ENCODE measurements at regions not wholly inside any gene's neighbourhood (a gene's known extent, or its start where the extent isn't known, plus 50 kb on each side); places are given as distances from the start of the nearest gene placed in this dataset.

DNA sequence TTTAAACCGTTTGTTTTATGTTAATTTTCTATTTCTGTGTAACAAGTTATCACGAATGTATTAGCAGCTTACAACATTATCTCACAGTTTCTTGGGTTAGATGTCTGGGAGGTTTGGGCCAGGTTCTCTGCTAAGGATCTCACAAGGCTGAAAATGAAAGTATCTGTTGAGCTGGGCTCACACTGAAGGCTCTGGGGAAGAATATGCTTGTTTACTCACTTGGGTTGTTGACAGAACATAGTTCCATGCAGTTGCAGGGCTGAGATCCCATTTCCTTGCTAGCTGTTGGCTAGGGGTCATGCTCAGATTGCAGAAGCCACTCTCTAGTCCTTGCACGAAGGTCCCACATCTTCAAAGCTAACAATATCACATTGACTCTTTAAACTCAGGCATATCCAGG, 266.6 kb upstream of the GNAI1 start:
- TF ChIP-seq, protein P1, sequence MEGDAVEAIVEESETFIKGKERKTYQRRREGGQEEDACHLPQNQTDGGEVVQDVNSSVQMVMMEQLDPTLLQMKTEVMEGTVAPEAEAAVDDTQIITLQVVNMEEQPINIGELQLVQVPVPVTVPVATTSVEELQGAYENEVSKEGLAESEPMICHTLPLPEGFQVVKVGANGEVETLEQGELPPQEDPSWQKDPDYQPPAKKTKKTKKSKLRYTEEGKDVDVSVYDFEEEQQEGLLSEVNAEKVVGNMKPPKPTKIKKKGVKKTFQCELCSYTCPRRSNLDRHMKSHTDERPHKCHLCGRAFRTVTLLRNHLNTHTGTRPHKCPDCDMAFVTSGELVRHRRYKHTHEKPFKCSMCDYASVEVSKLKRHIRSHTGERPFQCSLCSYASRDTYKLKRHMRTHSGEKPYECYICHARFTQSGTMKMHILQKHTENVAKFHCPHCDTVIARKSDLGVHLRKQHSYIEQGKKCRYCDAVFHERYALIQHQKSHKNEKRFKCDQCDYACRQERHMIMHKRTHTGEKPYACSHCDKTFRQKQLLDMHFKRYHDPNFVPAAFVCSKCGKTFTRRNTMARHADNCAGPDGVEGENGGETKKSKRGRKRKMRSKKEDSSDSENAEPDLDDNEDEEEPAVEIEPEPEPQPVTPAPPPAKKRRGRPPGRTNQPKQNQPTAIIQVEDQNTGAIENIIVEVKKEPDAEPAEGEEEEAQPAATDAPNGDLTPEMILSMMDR (IDR thresholded peaks at IDR 0.05): no peak
- TF ChIP-seq ZFX (IDR thresholded peaks at IDR 0.05; ENCODE audit: borderline replicate concordance): no peak
